AG04449 (cell line): ENCODE measurements at regions not wholly inside any gene's neighbourhood (a gene's known extent, or its start where the extent isn't known, plus 50 kb on each side); places are given as distances from the start of the nearest gene placed in this dataset.

Source experiments
- CTCF ChIA-PET: fragments of 350-600 bp; formaldehyde crosslinking; extraction: SDS; loops from one replicate; lab custom pipeline; 2021; ENCODE audit warnings: antibody characterized with exemption; lab: Yijun Ruan, JAX
- POLR2A ChIA-PET: fragments of 400-600, 350-600 bp; formaldehyde crosslinking; extraction: SDS; loops from one replicate; lab custom pipeline; 2020; ENCODE audit warnings: antibody characterized with exemption, inconsistent platforms; lab: Yijun Ruan, JAX
- DNase-seq: peaks from one replicate; pipeline ENCODE4 v3.0.0-alpha.2; 2010; ENCODE audit warnings: low read depth, low spot score
- H3K4me3 ChIP-seq: 2 replicates; pipeline ENCODE4 v1.5.1; 2011; ENCODE audit warnings: low read depth, mild to moderate bottlenecking, control low read depth, low read length
- CTCF ChIP-seq: IDR thresholded peaks from one replicate; pipeline ENCODE4 v1.5.1; 2011; ENCODE audit warnings: mild to moderate bottlenecking, moderate library complexity, low read length, control low read depth, inconsistent platforms; ENCODE audit not compliant: insufficient read depth; ENCODE audit errors: missing control alignments

- DNase-seq, result no peak
These were observed 49.7 kb downstream of the SIPA1L2 start for GRCh38 chr1:232579958-232580941.

GRCh38 chr1:232579466-232579865 lies 50.5 kb downstream of the SIPA1L2 start:
- ChIA-PET CTCF (no interaction called here), POLR2A (no interaction called here)
- TF ChIP-seq CTCF, result no peak
- DNase-seq, result no peak
- H3K4me3 ChIP-seq, result no peak overlapping the region

More at GRCh38 chr1:232579958-232580941, 49.7 kb downstream of the SIPA1L2 start:
- POLR2A ChIA-PET, result no interaction called here
- CTCF ChIA-PET, result no interaction called here
- TF ChIP-seq CTCF, result no peak
- no peak overlapping the region for H3K4me3 ChIP-seq

GRCh38 chr1:232578651-232579195 lies 51.2 kb downstream of the SIPA1L2 start:
- no peak overlapping the region for H3K4me3 ChIP-seq
- no peak for DNase-seq
- ChIA-PET POLR2A (no interaction called here), CTCF (no interaction called here)
- TF ChIP-seq CTCF, result no peak

DNA sequence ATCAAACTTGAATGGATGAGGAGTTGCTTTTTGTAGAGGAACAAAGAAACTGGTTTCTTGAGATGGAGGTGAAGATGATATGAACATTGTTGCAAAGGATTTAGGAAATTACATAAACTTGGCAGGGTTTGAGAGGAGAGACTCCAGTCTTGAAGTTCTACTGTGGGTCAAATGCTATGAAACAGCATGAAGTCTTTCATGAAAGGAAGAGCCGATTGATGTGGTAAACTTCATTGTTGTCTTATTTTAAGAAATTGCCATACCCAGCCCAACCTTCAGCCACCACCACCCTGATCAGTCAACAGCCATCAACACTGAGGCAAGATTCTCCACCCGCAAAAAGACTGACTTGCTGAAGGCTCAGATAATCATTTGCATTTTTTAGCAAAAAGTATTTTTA lies 52.2 kb downstream of the SIPA1L2 start:
- no peak for TF ChIP-seq CTCF
- H3K4me3 ChIP-seq, result no peak overlapping the region
- DNase-seq, result no peak
- POLR2A ChIA-PET, result no interaction called here
- CTCF ChIA-PET, result no interaction called here

- TF ChIP-seq CTCF, result no peak
- DNase-seq, result no peak
- ChIA-PET CTCF (no interaction called here), POLR2A (no interaction called here)
- no peak overlapping the region for H3K4me3 ChIP-seq
These were observed 53.4 kb downstream of the SIPA1L2 start for GRCh38 chr1:232576537-232576936.

- no peak for DNase-seq
- TF ChIP-seq CTCF, result no peak
- POLR2A ChIA-PET, result no interaction called here
- H3K4me3 ChIP-seq, result no peak overlapping the region
- CTCF ChIA-PET, result no interaction called here
These were observed 54.2 kb downstream of the SIPA1L2 start for GRCh38 chr1:232575763-232576040.
